Astrocyte (in vitro differentiated cells and primary cell): ENCODE measurements at regions not wholly inside any gene's neighbourhood (a gene's known extent, or its start where the extent isn't known, plus 50 kb on each side); places are given as distances from the start of the nearest gene placed in this dataset.

Experiments
- CTCF ChIP-seq: IDR thresholded peaks from 2 replicates; pipeline ENCODE4 v1.5.1; 2011; ENCODE audit warnings: low read depth, mild to moderate bottlenecking, inconsistent platforms, low read length, moderate library complexity; ENCODE audit not compliant: insufficient read depth
- EZH2 ChIP-seq: IDR thresholded peaks from 2 replicates; pipeline ENCODE4 v1.6.1; 2012; ENCODE audit warnings: mild to moderate bottlenecking, low read length, inconsistent platforms; ENCODE audit not compliant: insufficient read depth

GRCh38 chr14:22411398-22412055 is 177.5 kb downstream of the DAD1 start:
- TF ChIP-seq CTCF (no peak), EZH2 (no peak)
